ENCODE measurements at regions not wholly inside any gene's neighbourhood (a gene's known extent, or its start where the extent isn't known, plus 50 kb on each side); places are given as distances from the start of the nearest gene placed in this dataset.

DNA sequence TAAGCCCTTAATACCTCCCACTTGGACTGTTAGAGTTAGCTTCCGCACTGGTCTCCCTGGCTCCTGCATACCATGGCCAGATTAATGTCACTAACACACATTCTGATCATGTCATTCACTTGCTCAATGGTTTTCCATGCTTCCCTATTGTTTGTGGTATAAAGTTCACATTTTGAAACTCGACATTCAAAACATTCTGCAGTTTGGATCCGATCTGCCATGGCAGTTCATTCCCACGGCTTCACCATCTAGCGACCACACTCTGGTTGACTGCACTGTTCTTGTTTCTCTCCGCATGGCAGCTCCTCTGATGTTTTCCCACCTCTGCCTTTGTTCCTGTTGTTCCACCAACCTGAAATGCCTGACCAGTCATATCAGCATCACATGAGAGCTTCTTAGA is 87.4 kb upstream of the WAC start:
- no peak for TF ChIP-seq FOXM1 (IDR thresholded peaks at IDR 0.05; ENCODE audit: borderline replicate concordance, low read depth)
- no peak for TF ChIP-seq RAD21 (IDR thresholded peaks at IDR 0.05; ENCODE audit: low read depth)
- no peak for TF ChIP-seq EGR1 (IDR thresholded peaks at IDR 0.05)
- TF ChIP-seq CEBPB (IDR thresholded peaks at IDR 0.05), result no peak
- TF ChIP-seq EP300 (IDR thresholded peaks at IDR 0.05; ENCODE audit: borderline replicate concordance), result no peak
- TF ChIP-seq, protein P1, sequence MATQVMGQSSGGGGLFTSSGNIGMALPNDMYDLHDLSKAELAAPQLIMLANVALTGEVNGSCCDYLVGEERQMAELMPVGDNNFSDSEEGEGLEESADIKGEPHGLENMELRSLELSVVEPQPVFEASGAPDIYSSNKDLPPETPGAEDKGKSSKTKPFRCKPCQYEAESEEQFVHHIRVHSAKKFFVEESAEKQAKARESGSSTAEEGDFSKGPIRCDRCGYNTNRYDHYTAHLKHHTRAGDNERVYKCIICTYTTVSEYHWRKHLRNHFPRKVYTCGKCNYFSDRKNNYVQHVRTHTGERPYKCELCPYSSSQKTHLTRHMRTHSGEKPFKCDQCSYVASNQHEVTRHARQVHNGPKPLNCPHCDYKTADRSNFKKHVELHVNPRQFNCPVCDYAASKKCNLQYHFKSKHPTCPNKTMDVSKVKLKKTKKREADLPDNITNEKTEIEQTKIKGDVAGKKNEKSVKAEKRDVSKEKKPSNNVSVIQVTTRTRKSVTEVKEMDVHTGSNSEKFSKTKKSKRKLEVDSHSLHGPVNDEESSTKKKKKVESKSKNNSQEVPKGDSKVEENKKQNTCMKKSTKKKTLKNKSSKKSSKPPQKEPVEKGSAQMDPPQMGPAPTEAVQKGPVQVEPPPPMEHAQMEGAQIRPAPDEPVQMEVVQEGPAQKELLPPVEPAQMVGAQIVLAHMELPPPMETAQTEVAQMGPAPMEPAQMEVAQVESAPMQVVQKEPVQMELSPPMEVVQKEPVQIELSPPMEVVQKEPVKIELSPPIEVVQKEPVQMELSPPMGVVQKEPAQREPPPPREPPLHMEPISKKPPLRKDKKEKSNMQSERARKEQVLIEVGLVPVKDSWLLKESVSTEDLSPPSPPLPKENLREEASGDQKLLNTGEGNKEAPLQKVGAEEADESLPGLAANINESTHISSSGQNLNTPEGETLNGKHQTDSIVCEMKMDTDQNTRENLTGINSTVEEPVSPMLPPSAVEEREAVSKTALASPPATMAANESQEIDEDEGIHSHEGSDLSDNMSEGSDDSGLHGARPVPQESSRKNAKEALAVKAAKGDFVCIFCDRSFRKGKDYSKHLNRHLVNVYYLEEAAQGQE (IDR thresholded peaks at IDR 0.05; ENCODE audit: low read depth), result no peak
- TF ChIP-seq TAF1 (IDR thresholded peaks at IDR 0.05; ENCODE audit: low read depth), result no peak
- no peak for TF ChIP-seq YY1 (IDR thresholded peaks at IDR 0.05; ENCODE audit: low read depth)
- TF ChIP-seq, protein P2, sequence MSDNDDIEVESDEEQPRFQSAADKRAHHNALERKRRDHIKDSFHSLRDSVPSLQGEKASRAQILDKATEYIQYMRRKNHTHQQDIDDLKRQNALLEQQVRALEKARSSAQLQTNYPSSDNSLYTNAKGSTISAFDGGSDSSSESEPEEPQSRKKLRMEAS (IDR thresholded peaks at IDR 0.05), result no peak
- no peak for TF ChIP-seq TCF12 (IDR thresholded peaks at IDR 0.05; ENCODE audit: low read depth)
- no peak for TF ChIP-seq NFIC (IDR thresholded peaks at IDR 0.05)
- no peak for TF ChIP-seq CREB1 (IDR thresholded peaks at IDR 0.05; ENCODE audit: low read depth)
- TF ChIP-seq ZBTB7A (IDR thresholded peaks at IDR 0.05; ENCODE audit: low read depth), result no peak

All from Ishikawa (cell line).